ENCODE measurements at regions not wholly inside any gene's neighbourhood (a gene's known extent, or its start where the extent isn't known, plus 50 kb on each side); places are given as distances from the start of the nearest gene placed in this dataset.

DNA sequence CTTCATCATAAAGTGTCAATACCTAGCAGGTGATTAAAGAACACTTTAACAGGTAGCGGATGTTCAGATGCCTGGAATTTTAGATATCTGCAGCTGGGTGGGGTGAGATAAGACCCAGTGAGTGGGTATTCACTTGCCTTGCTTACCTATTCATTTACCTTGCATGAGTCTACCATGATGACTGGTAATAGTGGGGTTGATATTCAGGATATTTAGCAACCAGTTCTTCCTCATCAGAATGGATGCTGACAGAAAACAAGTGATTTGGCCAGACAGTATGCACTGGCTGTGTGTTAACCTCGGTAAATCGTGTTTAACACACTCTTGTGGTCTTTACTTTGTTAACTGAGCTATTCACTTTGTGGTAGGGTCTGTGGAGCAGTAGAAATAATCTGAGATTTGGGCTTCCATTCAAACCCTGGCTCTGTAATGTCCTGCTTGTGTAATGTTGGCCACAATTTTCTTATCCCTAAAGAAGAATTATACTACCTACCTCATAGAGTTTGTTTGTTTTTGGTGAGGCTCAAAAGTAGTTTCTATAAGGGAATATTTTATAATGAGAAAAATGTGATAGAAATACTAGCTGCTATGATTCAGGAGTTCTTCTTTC, 391.9 kb upstream of the TBL1XR1 start:
- no peaks in the 10 kb centered on the region for H3K27me3 ChIP-seq (ENCODE audit: control insufficient read depth, insufficient read depth, low read length)
- H3K27ac ChIP-seq (ENCODE audit: low read depth, low read length): no peak overlapping the region
- DNase-seq (ENCODE audit: low read depth, low spot score): no peak
- no peak overlapping the region for H3K4me3 ChIP-seq (ENCODE audit: low read depth, low read length)
- CTCF ChIA-PET: interaction anchor here (0.5 kb wide), 1 partner anchor 448 kb away, joined by 6 read pairs; no protein-coding TSS in a partner anchor
- POLR2A ChIA-PET: interaction anchor here (0.6 to 1.0 kb wide), 3 partner anchors 73 to 316 kb away, joined by 3 read pairs; no protein-coding TSS in a partner anchor
- TF ChIP-seq, protein P1, sequence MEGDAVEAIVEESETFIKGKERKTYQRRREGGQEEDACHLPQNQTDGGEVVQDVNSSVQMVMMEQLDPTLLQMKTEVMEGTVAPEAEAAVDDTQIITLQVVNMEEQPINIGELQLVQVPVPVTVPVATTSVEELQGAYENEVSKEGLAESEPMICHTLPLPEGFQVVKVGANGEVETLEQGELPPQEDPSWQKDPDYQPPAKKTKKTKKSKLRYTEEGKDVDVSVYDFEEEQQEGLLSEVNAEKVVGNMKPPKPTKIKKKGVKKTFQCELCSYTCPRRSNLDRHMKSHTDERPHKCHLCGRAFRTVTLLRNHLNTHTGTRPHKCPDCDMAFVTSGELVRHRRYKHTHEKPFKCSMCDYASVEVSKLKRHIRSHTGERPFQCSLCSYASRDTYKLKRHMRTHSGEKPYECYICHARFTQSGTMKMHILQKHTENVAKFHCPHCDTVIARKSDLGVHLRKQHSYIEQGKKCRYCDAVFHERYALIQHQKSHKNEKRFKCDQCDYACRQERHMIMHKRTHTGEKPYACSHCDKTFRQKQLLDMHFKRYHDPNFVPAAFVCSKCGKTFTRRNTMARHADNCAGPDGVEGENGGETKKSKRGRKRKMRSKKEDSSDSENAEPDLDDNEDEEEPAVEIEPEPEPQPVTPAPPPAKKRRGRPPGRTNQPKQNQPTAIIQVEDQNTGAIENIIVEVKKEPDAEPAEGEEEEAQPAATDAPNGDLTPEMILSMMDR (IDR thresholded peaks at IDR 0.05; ENCODE audit: low read depth, low read length): no peak
- H3K9me3 ChIP-seq (ENCODE audit: control insufficient read depth, insufficient read depth, low read length): peaks cover 3% of the 10 kb centered on the region

DNA sequence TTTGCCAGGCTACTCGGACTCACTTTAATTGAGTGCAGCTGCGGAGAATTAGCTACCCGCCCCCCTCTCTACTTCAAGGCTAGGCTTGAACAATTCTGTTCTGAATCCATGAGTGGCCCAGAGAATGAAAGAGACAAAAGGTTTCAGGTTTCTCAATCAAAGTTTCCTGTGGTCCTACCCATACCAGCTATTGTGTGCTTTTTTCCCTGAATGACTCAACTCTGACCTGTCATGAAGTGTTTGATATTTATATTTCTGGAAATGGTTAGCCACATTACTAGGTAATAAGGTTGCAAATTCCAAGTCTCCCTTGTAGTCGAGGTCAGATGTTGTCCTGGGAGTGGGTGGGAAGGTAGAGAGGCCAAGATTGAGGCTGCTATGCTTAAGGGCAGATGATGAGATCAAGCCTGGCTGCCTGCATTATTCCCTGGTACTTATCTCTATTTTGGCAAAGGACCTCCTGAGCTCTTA, 392.7 kb upstream of the TBL1XR1 start:
- no peaks in the 10 kb centered on the region for H3K27me3 ChIP-seq (ENCODE audit: control insufficient read depth, insufficient read depth, low read length)
- ChIA-PET CTCF (interaction anchor here (0.6 kb wide), 1 partner anchor 263 kb away, joined by 3 read pairs; no protein-coding TSS in a partner anchor), POLR2A (interaction anchor here (0.6 to 1.0 kb wide), 3 partner anchors 73 to 316 kb away, joined by 3 read pairs; no protein-coding TSS in a partner anchor)
- TF ChIP-seq, protein P1 (IDR thresholded peaks at IDR 0.05; ENCODE audit: low read depth, low read length): no peak
- no peak overlapping the region for H3K4me3 ChIP-seq (ENCODE audit: low read depth, low read length)
- peak overlapping the region; percentile 79 for H3K27ac ChIP-seq (ENCODE audit: low read depth, low read length)
- peak; percentile 91 for DNase-seq (ENCODE audit: low read depth, low spot score)
- H3K9me3 ChIP-seq (ENCODE audit: control insufficient read depth, insufficient read depth, low read length): peaks cover 3% of the 10 kb centered on the region

DNA sequence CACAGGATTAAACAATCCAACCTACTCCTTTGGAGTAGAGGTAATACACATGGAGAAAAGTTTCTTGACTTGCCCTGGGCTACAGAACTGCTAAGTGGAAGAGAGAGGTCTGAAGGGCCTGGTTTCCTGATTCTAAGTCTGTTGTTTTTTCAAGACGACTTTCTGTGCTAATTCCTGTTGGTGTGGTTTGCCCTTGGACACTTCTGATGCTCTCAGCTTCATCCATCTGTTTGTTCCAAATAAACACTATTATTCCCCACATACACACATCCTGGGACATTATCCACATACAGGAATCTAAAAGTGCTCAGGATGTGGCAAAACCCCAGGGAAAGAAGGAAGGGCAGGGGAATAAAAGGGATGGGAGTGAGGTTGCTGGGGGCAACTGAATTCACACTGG, 393.5 kb upstream of the TBL1XR1 start:
- POLR2A ChIA-PET: no interaction called here
- Histone ChIP-seq H3K4me3 (ENCODE audit: low read depth, low read length) (no peak overlapping the region), H3K27me3 (ENCODE audit: control insufficient read depth, insufficient read depth, low read length) (no peaks in the 10 kb centered on the region), H3K9me3 (ENCODE audit: control insufficient read depth, insufficient read depth, low read length) (peaks cover 3% of the 10 kb centered on the region), H3K27ac (ENCODE audit: low read depth, low read length) (peak overlapping the region; percentile 48)
- TF ChIP-seq, protein P1 (IDR thresholded peaks at IDR 0.05; ENCODE audit: low read depth, low read length): no peak
- CTCF ChIA-PET: interaction anchor here (0.6 kb wide), 1 partner anchor 262 kb away, joined by 3 read pairs; no protein-coding TSS in a partner anchor
- no peak for DNase-seq (ENCODE audit: low read depth, low spot score)

DNA sequence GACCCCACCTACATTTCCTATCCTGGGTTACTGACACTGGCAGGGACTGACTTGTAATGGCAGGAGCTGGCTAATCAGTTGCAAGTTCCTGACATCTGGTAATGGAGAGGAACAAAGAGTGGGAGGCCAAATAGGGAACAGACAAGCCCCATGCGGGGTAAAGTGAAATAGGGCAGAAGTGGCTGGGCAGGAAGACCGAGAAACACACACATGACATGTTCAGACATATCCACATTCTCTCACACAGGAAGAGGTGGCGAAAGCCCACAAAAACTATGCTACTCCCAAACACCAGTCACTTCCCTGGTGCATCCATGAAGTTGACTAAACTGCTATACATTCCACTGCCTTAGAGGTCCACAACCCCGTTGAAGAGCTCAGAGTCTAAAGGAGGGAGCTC, 394.1 kb upstream of the TBL1XR1 start:
- CTCF ChIA-PET: interaction anchor here (1.0 kb wide), 1 partner anchor 794 kb away, joined by 4 read pairs; no protein-coding TSS in a partner anchor
- TF ChIP-seq, protein P1 (IDR thresholded peaks at IDR 0.05; ENCODE audit: low read depth, low read length): no peak
- H3K27me3 ChIP-seq (ENCODE audit: control insufficient read depth, insufficient read depth, low read length): no peaks in the 10 kb centered on the region
- DNase-seq (ENCODE audit: low read depth, low spot score): no peak
- no peak overlapping the region for H3K4me3 ChIP-seq (ENCODE audit: low read depth, low read length)
- H3K9me3 ChIP-seq (ENCODE audit: control insufficient read depth, insufficient read depth, low read length): peaks cover 3% of the 10 kb centered on the region
- H3K27ac ChIP-seq (ENCODE audit: low read depth, low read length): peak overlapping the region; percentile 48
- POLR2A ChIA-PET: no interaction called here

DNA sequence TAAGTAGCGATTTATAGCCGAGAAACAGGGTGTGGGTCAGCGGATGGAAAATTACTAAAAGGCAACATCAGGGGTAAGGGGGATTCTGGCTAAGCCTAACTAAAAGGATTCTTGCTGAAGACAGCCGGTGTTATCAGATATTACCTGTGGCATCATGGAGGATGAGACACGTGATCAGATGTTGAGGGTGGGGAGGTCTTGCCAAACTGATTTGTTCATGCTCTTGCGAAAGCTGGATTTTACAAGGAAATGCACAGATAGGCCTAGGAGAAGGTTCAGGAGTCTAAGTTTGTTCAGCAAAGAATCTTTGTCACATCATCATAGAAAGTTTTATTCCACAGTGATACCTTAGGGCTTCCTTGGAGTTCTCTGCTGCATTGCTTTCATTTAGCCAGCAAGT, 396.8 kb upstream of the TBL1XR1 start:
- Histone ChIP-seq H3K4me3 (ENCODE audit: low read depth, low read length) (no peak overlapping the region), H3K27ac (ENCODE audit: low read depth, low read length) (no peak overlapping the region), H3K9me3 (ENCODE audit: control insufficient read depth, insufficient read depth, low read length) (no peaks in the 10 kb centered on the region), H3K27me3 (ENCODE audit: control insufficient read depth, insufficient read depth, low read length) (no peaks in the 10 kb centered on the region)
- TF ChIP-seq, protein P1 (IDR thresholded peaks at IDR 0.05; ENCODE audit: low read depth, low read length): no peak
- DNase-seq (ENCODE audit: low read depth, low spot score): no peak
- ChIA-PET POLR2A (no interaction called here), CTCF (no interaction called here)
